Panc1 (cell line): ENCODE measurements at regions not wholly inside any gene's neighbourhood (a gene's known extent, or its start where the extent isn't known, plus 50 kb on each side); places are given as distances from the start of the nearest gene placed in this dataset.

ENCODE experiments used
- POLR2AphosphoS5 ChIP-seq: IDR thresholded peaks from 2 replicates; pipeline ENCODE4 v1.6.1; 2012; ENCODE audit warnings: mild to moderate bottlenecking, low read depth, low read length, moderate library complexity
- SIN3A ChIP-seq: IDR thresholded peaks from 2 replicates; pipeline ENCODE4 v1.6.1; 2012; ENCODE audit warnings: low read depth, mild to moderate bottlenecking, low read length, moderate library complexity, borderline replicate concordance; ENCODE audit not compliant: insufficient read depth
- TCF7L2 ChIP-seq: IDR thresholded peaks from 2 replicates; pipeline ENCODE4 v1.6.1; 2011; ENCODE audit warnings: mild to moderate bottlenecking, low read depth, low read length, inconsistent platforms
- TF ChIP-seq, protein P1 (sequence below), 2 experiments: IDR thresholded peaks; 2 replicates each; pipeline ENCODE4 v1.6.1; 2011 to 2012; ENCODE audit warnings: low read depth in 2 of 2, control low read depth in 1 of 2, low read length in 1 of 2, mild to moderate bottlenecking in 1 of 2, moderate library complexity in 1 of 2; ENCODE audit not compliant: insufficient read depth in 1 of 2
- TF ChIP-seq, protein P2 (sequence below): fragments of 450-650 bp; IDR thresholded peaks from 2 replicates; pipeline ENCODE4 v1.5.1; 2017; ENCODE audit warnings: mild to moderate bottlenecking

DNA sequence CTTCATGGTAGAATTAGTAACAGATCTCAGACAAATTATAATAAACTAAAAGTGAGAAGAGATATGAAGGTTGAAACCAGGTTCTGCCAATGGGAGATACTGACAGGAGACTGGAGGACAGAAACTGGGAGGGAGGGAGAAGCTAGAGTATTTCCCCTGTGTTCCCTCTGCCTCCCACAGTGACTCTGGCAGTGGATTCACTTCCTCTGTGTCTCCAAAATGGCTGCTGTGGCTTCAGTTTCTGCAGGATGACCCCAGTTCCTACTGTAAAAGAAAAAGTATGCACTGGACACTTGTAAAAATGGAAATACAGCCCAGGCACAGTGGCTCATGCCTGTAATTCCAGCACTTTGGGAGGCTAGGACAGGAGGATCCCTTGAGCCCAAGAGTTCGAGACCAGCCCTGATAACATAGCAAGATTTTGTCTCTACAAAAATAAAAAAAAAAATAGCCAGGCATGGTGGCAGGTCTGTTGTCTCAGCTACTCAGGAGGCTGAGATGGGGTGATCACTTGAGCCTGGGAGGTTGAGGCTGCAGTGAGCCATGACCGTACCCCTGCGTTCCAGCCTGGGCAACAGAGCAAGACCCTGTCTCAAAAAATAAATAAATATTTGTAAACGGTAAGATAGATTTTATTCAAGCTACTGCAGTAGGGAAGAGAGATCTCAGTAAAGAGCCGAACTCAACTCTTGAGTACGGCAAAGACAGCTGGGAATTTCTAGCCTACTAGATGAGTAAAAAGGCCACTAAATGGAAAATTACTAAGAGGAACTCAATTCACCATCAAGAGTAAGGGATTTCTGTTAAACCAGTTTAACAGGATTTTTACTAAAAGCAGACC, 156.6 kb upstream of the TRIM24 start:
- TF ChIP-seq, protein P1, sequence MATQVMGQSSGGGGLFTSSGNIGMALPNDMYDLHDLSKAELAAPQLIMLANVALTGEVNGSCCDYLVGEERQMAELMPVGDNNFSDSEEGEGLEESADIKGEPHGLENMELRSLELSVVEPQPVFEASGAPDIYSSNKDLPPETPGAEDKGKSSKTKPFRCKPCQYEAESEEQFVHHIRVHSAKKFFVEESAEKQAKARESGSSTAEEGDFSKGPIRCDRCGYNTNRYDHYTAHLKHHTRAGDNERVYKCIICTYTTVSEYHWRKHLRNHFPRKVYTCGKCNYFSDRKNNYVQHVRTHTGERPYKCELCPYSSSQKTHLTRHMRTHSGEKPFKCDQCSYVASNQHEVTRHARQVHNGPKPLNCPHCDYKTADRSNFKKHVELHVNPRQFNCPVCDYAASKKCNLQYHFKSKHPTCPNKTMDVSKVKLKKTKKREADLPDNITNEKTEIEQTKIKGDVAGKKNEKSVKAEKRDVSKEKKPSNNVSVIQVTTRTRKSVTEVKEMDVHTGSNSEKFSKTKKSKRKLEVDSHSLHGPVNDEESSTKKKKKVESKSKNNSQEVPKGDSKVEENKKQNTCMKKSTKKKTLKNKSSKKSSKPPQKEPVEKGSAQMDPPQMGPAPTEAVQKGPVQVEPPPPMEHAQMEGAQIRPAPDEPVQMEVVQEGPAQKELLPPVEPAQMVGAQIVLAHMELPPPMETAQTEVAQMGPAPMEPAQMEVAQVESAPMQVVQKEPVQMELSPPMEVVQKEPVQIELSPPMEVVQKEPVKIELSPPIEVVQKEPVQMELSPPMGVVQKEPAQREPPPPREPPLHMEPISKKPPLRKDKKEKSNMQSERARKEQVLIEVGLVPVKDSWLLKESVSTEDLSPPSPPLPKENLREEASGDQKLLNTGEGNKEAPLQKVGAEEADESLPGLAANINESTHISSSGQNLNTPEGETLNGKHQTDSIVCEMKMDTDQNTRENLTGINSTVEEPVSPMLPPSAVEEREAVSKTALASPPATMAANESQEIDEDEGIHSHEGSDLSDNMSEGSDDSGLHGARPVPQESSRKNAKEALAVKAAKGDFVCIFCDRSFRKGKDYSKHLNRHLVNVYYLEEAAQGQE (IDR thresholded peaks at IDR 0.05; ENCODE audit: insufficient read depth in 1 of 2, low read depth in 2 of 2, low read length in 1 of 2): no peak
- TF ChIP-seq, protein P2, sequence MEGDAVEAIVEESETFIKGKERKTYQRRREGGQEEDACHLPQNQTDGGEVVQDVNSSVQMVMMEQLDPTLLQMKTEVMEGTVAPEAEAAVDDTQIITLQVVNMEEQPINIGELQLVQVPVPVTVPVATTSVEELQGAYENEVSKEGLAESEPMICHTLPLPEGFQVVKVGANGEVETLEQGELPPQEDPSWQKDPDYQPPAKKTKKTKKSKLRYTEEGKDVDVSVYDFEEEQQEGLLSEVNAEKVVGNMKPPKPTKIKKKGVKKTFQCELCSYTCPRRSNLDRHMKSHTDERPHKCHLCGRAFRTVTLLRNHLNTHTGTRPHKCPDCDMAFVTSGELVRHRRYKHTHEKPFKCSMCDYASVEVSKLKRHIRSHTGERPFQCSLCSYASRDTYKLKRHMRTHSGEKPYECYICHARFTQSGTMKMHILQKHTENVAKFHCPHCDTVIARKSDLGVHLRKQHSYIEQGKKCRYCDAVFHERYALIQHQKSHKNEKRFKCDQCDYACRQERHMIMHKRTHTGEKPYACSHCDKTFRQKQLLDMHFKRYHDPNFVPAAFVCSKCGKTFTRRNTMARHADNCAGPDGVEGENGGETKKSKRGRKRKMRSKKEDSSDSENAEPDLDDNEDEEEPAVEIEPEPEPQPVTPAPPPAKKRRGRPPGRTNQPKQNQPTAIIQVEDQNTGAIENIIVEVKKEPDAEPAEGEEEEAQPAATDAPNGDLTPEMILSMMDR: no peak
- no peak for TF ChIP-seq TCF7L2
- TF ChIP-seq POLR2AphosphoS5: no peak
- no peak for TF ChIP-seq SIN3A
